Osteocyte (in vitro differentiated cells): ENCODE measurements at regions not wholly inside any gene's neighbourhood (a gene's known extent, or its start where the extent isn't known, plus 50 kb on each side); places are given as distances from the start of the nearest gene placed in this dataset.

ENCODE experiments used
- DNase-seq: peaks from one replicate; pipeline ENCODE4 v3.0.0; 2021; ENCODE audit warnings: mixed read lengths; ENCODE audit not compliant: unreplicated experiment; ENCODE audit errors: extremely low spot score
- H3K27ac Mint-ChIP-seq: one replicate; pipeline ENCODE4 v1.8.0; 2021; ENCODE audit warnings: mild to moderate bottlenecking, mixed read lengths; ENCODE audit not compliant: unreplicated experiment
- H3K27me3 Mint-ChIP-seq: one replicate; pipeline ENCODE4 v1.8.0; 2021; ENCODE audit warnings: mixed read lengths; ENCODE audit not compliant: unreplicated experiment
- H3K36me3 Mint-ChIP-seq: one replicate; pipeline ENCODE4 v1.8.0; 2021; ENCODE audit warnings: mixed read lengths; ENCODE audit not compliant: unreplicated experiment
- H3K4me1 Mint-ChIP-seq: one replicate; pipeline ENCODE4 v1.8.0; 2021; ENCODE audit warnings: mixed read lengths; ENCODE audit not compliant: unreplicated experiment
- H3K4me3 Mint-ChIP-seq: one replicate; pipeline ENCODE4 v1.8.0; 2021; ENCODE audit warnings: mild to moderate bottlenecking, moderate library complexity, mixed read lengths; ENCODE audit not compliant: unreplicated experiment
- H3K9me3 Mint-ChIP-seq: one replicate; pipeline ENCODE4 v1.8.0; 2021; ENCODE audit warnings: mixed read lengths; ENCODE audit not compliant: unreplicated experiment
- CTCF ChIP-seq: fragments of 200-600 bp; sonication (generic); IDR thresholded peaks from 2 replicates; pipeline ENCODE4 v1.5.0; 2021; ENCODE audit warnings: antibody characterized with exemption, mild to moderate bottlenecking, moderate library complexity

- Mint-ChIP-seq H3K27ac (no peak overlapping the region), H3K4me1 (no peaks in the 10 kb centered on the region), H3K9me3 (peaks cover 23% of the 10 kb centered on the region), H3K36me3 (no peaks in the 10 kb centered on the region), H3K27me3 (no peaks in the 10 kb centered on the region), H3K4me3 (no peak overlapping the region)
- TF ChIP-seq CTCF, result no peak
- no peak for DNase-seq
Measured at GRCh38 chr17:54718286-54718685, 182.4 kb upstream of the TOM1L1 start.

GRCh38 chr17:54727624-54728023, 173.0 kb upstream of the TOM1L1 start:
- H3K4me1 Mint-ChIP-seq, result no peaks in the 10 kb centered on the region
- TF ChIP-seq CTCF, result no peak
- H3K27me3 Mint-ChIP-seq, result no peaks in the 10 kb centered on the region
- H3K27ac Mint-ChIP-seq, result no peak overlapping the region
- no peak for DNase-seq
- H3K9me3 Mint-ChIP-seq, result peaks cover 49% of the 10 kb centered on the region
- H3K4me3 Mint-ChIP-seq, result no peak overlapping the region
- no peaks in the 10 kb centered on the region for H3K36me3 Mint-ChIP-seq

- no peak for DNase-seq
- no peaks in the 10 kb centered on the region for H3K4me1 Mint-ChIP-seq
Measured at GRCh38 chr17:54736573-54736972, 164.1 kb upstream of the TOM1L1 start.

GRCh38 chr17:54738496-54738895, 162.2 kb upstream of the TOM1L1 start:
- Mint-ChIP-seq H3K27me3 (no peaks in the 10 kb centered on the region), H3K27ac (no peak overlapping the region), H3K4me1 (no peaks in the 10 kb centered on the region), H3K4me3 (no peak overlapping the region), H3K36me3 (no peaks in the 10 kb centered on the region), H3K9me3 (peaks cover 16% of the 10 kb centered on the region)
- no peak for DNase-seq
- TF ChIP-seq CTCF, result no peak

More at GRCh38 chr17:54736573-54736972, 164.1 kb upstream of the TOM1L1 start:
- Mint-ChIP-seq H3K27me3 (no peaks in the 10 kb centered on the region), H3K36me3 (no peaks in the 10 kb centered on the region), H3K27ac (no peak overlapping the region), H3K4me3 (no peak overlapping the region), H3K9me3 (peaks cover 22% of the 10 kb centered on the region)
- no peak for TF ChIP-seq CTCF

- H3K9me3 Mint-ChIP-seq, result peaks cover 33% of the 10 kb centered on the region
Measured at GRCh38 chr17:54744750-54745149, 155.9 kb upstream of the TOM1L1 start.

More at GRCh38 chr17:54744750-54745149, 155.9 kb upstream of the TOM1L1 start:
- no peaks in the 10 kb centered on the region for H3K36me3 Mint-ChIP-seq
- no peaks in the 10 kb centered on the region for H3K27me3 Mint-ChIP-seq
- no peaks in the 10 kb centered on the region for H3K4me1 Mint-ChIP-seq
- H3K4me3 Mint-ChIP-seq, result no peak overlapping the region
- no peak overlapping the region for H3K27ac Mint-ChIP-seq
- DNase-seq, result no peak
- TF ChIP-seq CTCF, result no peak
